Transverse colon (tissue), 4 donors: ENCODE measurements at regions not wholly inside any gene's neighbourhood (a gene's known extent, or its start where the extent isn't known, plus 50 kb on each side); places are given as distances from the start of the nearest gene placed in this dataset.

Source experiments
- DNase-seq: peaks from one replicate; pipeline ENCODE4 v3.0.0-alpha.2; 2019
- H3K27ac ChIP-seq, 4 donors: fragments of 200-600 bp; sonication (generic); 2 replicates each; pipeline ENCODE4 v1.5.1; 2016 to 2018; ENCODE audit warnings: inconsistent platforms in 4 of 4
- H3K27me3 ChIP-seq: fragments of 200-600 bp; sonication (generic); 2 replicates; pipeline ENCODE4 v1.5.1; 2017; ENCODE audit warnings: inconsistent platforms
- H3K36me3 ChIP-seq, 4 donors: fragments of 200-600 bp; sonication (generic); 2 replicates each; pipeline ENCODE4 v1.5.1; 2017 to 2019; ENCODE audit warnings: inconsistent platforms in 4 of 4
- H3K4me1 ChIP-seq, 4 donors: fragments of 200-600 bp; sonication (generic); 2 replicates each; pipeline ENCODE4 v1.5.1; 2017 to 2020; ENCODE audit warnings: inconsistent platforms in 4 of 4
- H3K4me3 ChIP-seq, 4 donors: fragments of 200-600 bp; sonication (generic); 1 replicate in 1 of 4; 2 replicates in 3 of 4; pipeline versions ENCODE4 v1.5.1 to v1.6.1; 2017 to 2019; ENCODE audit warnings: inconsistent platforms in 4 of 4
- H3K9me3 ChIP-seq, 2 donors: fragments of 200-600 bp; sonication (generic); 2 replicates each; pipeline ENCODE4 v1.5.1; 2017 to 2019; ENCODE audit warnings: inconsistent platforms in 2 of 2
- CTCF ChIP-seq, 5 experiments: fragments of 200-600 bp in 3 of 5; fragments of 450-650 bp in 2 of 5; sonication (generic) in 3 of 5; IDR thresholded peaks; 1 replicate in 2 of 5; 2 replicates in 3 of 5; pipeline ENCODE4 v1.5.1; 2016 to 2017; ENCODE audit warnings: antibody characterized with exemption in 5 of 5, inconsistent platforms in 3 of 5, mild to moderate bottlenecking in 2 of 5, moderate library complexity in 1 of 5
- EP300 ChIP-seq: sonication (generic); formaldehyde crosslinking; IDR thresholded peaks from one replicate; pipeline ENCODE4 v1.6.1; 2017; ENCODE audit warnings: antibody characterized with exemption, low read depth
- POLR2A ChIP-seq: fragments of 450-650 bp; IDR thresholded peaks from one replicate; pipeline ENCODE4 v1.6.1; 2016; ENCODE audit warnings: antibody characterized with exemption, mild to moderate bottlenecking, moderate library complexity
- POLR2AphosphoS5 ChIP-seq, 3 donors: sonication (generic); formaldehyde crosslinking; IDR thresholded peaks; one replicate each; pipeline ENCODE4 v1.6.1; 2016; ENCODE audit warnings: antibody characterized with exemption in 3 of 3
- WGBS, 2 donors: methylation state at CpG; one replicate each; pipeline ENCODE4 v1.1.5; 2018; ENCODE audit warnings: low coverage in 1 of 2; 5-methylcytosine and 5-hydroxymethylcytosine counted together
- in situ Hi-C, 4 donors: fragments of 200-750 bp; cut with MboI; loops; one replicate each; pipeline versions ENCODE4 v1.15.0 to v1.15.1; 2017; ENCODE audit warnings: low sequenced_read_pairs in 3 of 4, low pct_ligation_motif_present in 1 of 4, low pct_unique_long_range_greater_than_20kb in 1 of 4
- intact Hi-C: fragments of 100-400 bp; cut with DNase I; formaldehyde crosslinking; loops from one replicate; pipeline ENCODE4 v1.15.1; 2023; ENCODE audit warnings: low total_unique reads

- WGBS, 2 donors: 67 to 83% methylated on average over 4 to 6 of the region's 6 CpGs
- no peak overlapping the region for H3K27ac ChIP-seq
- intact Hi-C loops: no loop called here
- H3K9me3 ChIP-seq: no peaks in the 10 kb centered on the region
- no peaks in the 10 kb centered on the region for H3K27me3 ChIP-seq
- no peak for DNase-seq
- H3K4me1 ChIP-seq: no peaks in the 10 kb centered on the region
- no peak for TF ChIP-seq POLR2A
- TF ChIP-seq EP300: no peak
- TF ChIP-seq POLR2AphosphoS5 (IDR thresholded peaks at IDR 0.05): no peak
- no peak for TF ChIP-seq CTCF (IDR thresholded peaks at IDR 0.05)
- H3K4me3 ChIP-seq: no peak overlapping the region
- in situ Hi-C loops: loop anchor here (5.0 to 25.0 kb wide), 4 partner anchors 147 to 647 kb away; no protein-coding TSS in a partner anchor
- H3K36me3 ChIP-seq: no peaks in the 10 kb centered on the region
Observed at GRCh38 chr9:69965416-69966145, 78.1 kb upstream of the MAMDC2 start.

- Histone ChIP-seq H3K4me3 (no peak overlapping the region), H3K4me1 (no peaks in the 10 kb centered on the region), H3K27ac (no peak overlapping the region), H3K36me3 (no peaks in the 10 kb centered on the region), H3K27me3 (no peaks in the 10 kb centered on the region), H3K9me3 (no peaks in the 10 kb centered on the region)
- WGBS, 2 donors: 50% methylated on average over 1 of the region's 1 CpG; no CpG with 5 or more reads in 1 of the 2 donors
- TF ChIP-seq POLR2AphosphoS5 (IDR thresholded peaks at IDR 0.05) (no peak), EP300 (no peak), POLR2A (no peak)
- intact Hi-C loops: no loop called here
- in situ Hi-C loops: loop anchor here (5.0 to 25.0 kb wide), 4 partner anchors 145 to 645 kb away; no protein-coding TSS in a partner anchor
- DNase-seq: no peak
Observed at GRCh38 chr9:69967344-69967743, 76.3 kb upstream of the MAMDC2 start.

GRCh38 chr9:69970001-69970533 lies 73.6 kb upstream of the MAMDC2 start:
- in situ Hi-C loops (loop anchor here in 2 of 4 donors (25.0 kb wide), 2 partner anchors 267 to 642 kb away; no protein-coding TSS in a partner anchor), intact Hi-C loops (loop anchor here (5.0 kb wide), 1 partner anchor 72 kb away; the partner anchor contains the start of gene MAMDC2)
- H3K4me1 ChIP-seq: no peaks in the 10 kb centered on the region
- DNase-seq: no peak
- 86 to 93% methylated on average over 1 of the region's 1 CpG for WGBS, 2 donors
- no peaks in the 10 kb centered on the region for H3K36me3 ChIP-seq
- no peak overlapping the region for H3K27ac ChIP-seq
- TF ChIP-seq POLR2A (no peak), EP300 (no peak), POLR2AphosphoS5 (IDR thresholded peaks at IDR 0.05) (no peak), CTCF (IDR thresholded peaks at IDR 0.05) (no peak)
- no peaks in the 10 kb centered on the region for H3K9me3 ChIP-seq
- no peaks in the 10 kb centered on the region for H3K27me3 ChIP-seq
- no peak overlapping the region for H3K4me3 ChIP-seq

- in situ Hi-C loops: loop anchor here in 2 of 4 donors (25.0 kb wide), 2 partner anchors 265 to 640 kb away; no protein-coding TSS in a partner anchor
Observed at GRCh38 chr9:69971643-69972449, 71.8 kb upstream of the MAMDC2 start.

More at GRCh38 chr9:69971643-69972449, 71.8 kb upstream of the MAMDC2 start:
- TF ChIP-seq CTCF (IDR thresholded peaks at IDR 0.05) (peak; percentile 73 to 90 (median 82)), EP300 (no peak)
- peak; percentile 67 for DNase-seq
- Histone ChIP-seq H3K4me1 (no peaks in the 10 kb centered on the region), H3K36me3 (no peaks in the 10 kb centered on the region), H3K27me3 (no peaks in the 10 kb centered on the region), H3K4me3 (no peak overlapping the region), H3K9me3 (no peaks in the 10 kb centered on the region), H3K27ac (no peak overlapping the region)
- intact Hi-C loops: loop anchor here (2.0 to 5.0 kb wide), 2 partner anchors 70 to 141 kb away; partner anchors contain the start of gene MAMDC2
- WGBS, 2 donors: 27 to 41% methylated on average over 6 to 16 of the region's 16 CpGs
